HCT116 (cell line): ENCODE measurements at regions not wholly inside any gene's neighbourhood (a gene's known extent, or its start where the extent isn't known, plus 50 kb on each side); places are given as distances from the start of the nearest gene placed in this dataset.

Experiments
- ATAC-seq: fragments of 200-7000 bp; cut with Tn5 transposase; 2 replicates; pipeline ENCODE4 v1.9.1; 2020; ENCODE audit warnings: mild to moderate bottlenecking, moderate library complexity
- BruUV-seq: library from RNA; stranded (reverse); fragments of 400-500 nt; replicated peaks from 2 replicates; lab custom pipeline; 2021; lab: Mats Ljungman, UMichigan
- CTCF ChIA-PET: fragments of 300-600 bp; sonication (Branson Sonifier 250); formaldehyde crosslinking; loops from one replicate; lab custom pipeline; 2021; ENCODE audit warnings: antibody characterized with exemption; lab: Charles Lee
- POLR2A ChIA-PET: fragments of 300-600, 350-600 bp; sonication (Branson Sonifier 250); formaldehyde crosslinking; loops from one replicate; lab custom pipeline; 2021; ENCODE audit warnings: antibody characterized with exemption; lab: Charles Lee
- RAD21 ChIA-PET, 2 experiments: fragments of 300-600 bp; sonication (Branson Sonifier 250); formaldehyde crosslinking; loops; one replicate each; lab custom pipeline; 2023; ENCODE audit warnings: low total read pairs in 2 of 2; ENCODE audit not compliant: uncharacterized antibody in 2 of 2, unreplicated experiment in 2 of 2, low non-redundant PET in 1 of 2; lab: Charles Lee
- DNase-seq: peaks from one replicate; pipeline ENCODE4 v3.0.0-alpha.2; 2010; ENCODE audit warnings: low read depth, low spot score
- H2AFZ ChIP-seq: fragments of 200-600 bp; shearing (Covaris generic), sonication (generic); 2 replicates; pipeline ENCODE4 v1.6.1; 2017; ENCODE audit warnings: low read depth, mixed run types, mixed read lengths, antibody characterized with exemption, low read length; ENCODE audit not compliant: poor library complexity, severe bottlenecking
- H3K27ac ChIP-seq: 2 replicates; pipeline ENCODE4 v1.5.1; 2012; ENCODE audit warnings: low read depth, low read length
- H3K27me3 ChIP-seq: fragments of 200-600 bp; sonication (generic); 2 replicates; pipeline ENCODE4 v1.6.1; 2016; ENCODE audit warnings: mixed run types, low read length, mixed read lengths; ENCODE audit not compliant: insufficient read depth
- H3K36me3 ChIP-seq, 2 experiments: fragments of 200-500 bp in 1 of 2; fragments of 200-600 bp in 1 of 2; sonication (Bioruptor generic) in 1 of 2; sonication (generic) in 1 of 2; 2 replicates each; pipeline versions ENCODE4 v1.5.1 to v1.6.1; 2014 to 2016; ENCODE audit warnings: low read length in 2 of 2, inconsistent platforms in 1 of 2, mixed read lengths in 1 of 2, mixed run types in 1 of 2; ENCODE audit not compliant: insufficient read depth in 2 of 2, control insufficient read depth in 1 of 2
- H3K4me1 ChIP-seq, 2 experiments: fragments of 200-600 bp in 1 of 2; sonication (generic) in 1 of 2; 2 replicates each; pipeline versions ENCODE4 v1.5.1 to v1.6.1; 2012 to 2017; ENCODE audit warnings: low read length in 2 of 2, inconsistent platforms in 1 of 2, mild to moderate bottlenecking in 1 of 2, mixed read lengths in 1 of 2, mixed run types in 1 of 2, moderate library complexity in 1 of 2; ENCODE audit not compliant: insufficient read depth in 2 of 2, control insufficient read depth in 1 of 2
- H3K4me2 ChIP-seq: fragments of 200-600 bp; sonication (generic); 2 replicates; pipeline ENCODE4 v1.6.1; 2017; ENCODE audit warnings: mixed run types, low read length, mixed read lengths
- H3K4me3 ChIP-seq, 2 experiments: fragments of 200-600 bp in 1 of 2; sonication (generic) in 1 of 2; replicated peaks in 1 of 2; 2 replicates each; pipeline ENCODE4 v1.5.1; 2011 to 2016; ENCODE audit warnings: low read length in 2 of 2, control low read depth in 1 of 2, low read depth in 1 of 2, mild to moderate bottlenecking in 1 of 2, mixed read lengths in 1 of 2, mixed run types in 1 of 2
- H3K79me2 ChIP-seq: fragments of 200-600 bp; sonication (generic); 2 replicates; pipeline ENCODE4 v1.6.1; 2017; ENCODE audit warnings: mild to moderate bottlenecking, mixed run types, low read length, moderate library complexity, mixed read lengths; ENCODE audit not compliant: insufficient read depth
- H3K9ac ChIP-seq: fragments of 200-600 bp; sonication (generic); 2 replicates; pipeline ENCODE4 v1.6.1; 2016; ENCODE audit warnings: low read length, mixed read lengths
- H3K9me2 ChIP-seq: fragments of 200-600 bp; sonication (generic), shearing (Covaris generic); 2 replicates; pipeline ENCODE4 v1.6.1; 2017; ENCODE audit warnings: mixed run types, mild to moderate bottlenecking, moderate library complexity; ENCODE audit not compliant: insufficient read depth
- H3K9me3 ChIP-seq, 2 experiments: fragments of 200-500 bp in 1 of 2; fragments of 200-600 bp in 1 of 2; sonication (Bioruptor generic) in 1 of 2; sonication (generic) in 1 of 2; 2 replicates each; pipeline ENCODE4 v1.6.1; 2014 to 2017; ENCODE audit warnings: low read length in 2 of 2, mixed read lengths in 2 of 2, inconsistent platforms in 1 of 2, low read depth in 1 of 2, mild to moderate bottlenecking in 1 of 2, mixed run types in 1 of 2, moderate library complexity in 1 of 2; ENCODE audit not compliant: control insufficient read depth in 1 of 2, insufficient read depth in 1 of 2
- H4K20me1 ChIP-seq: fragments of 200-600 bp; sonication (generic), shearing (Covaris generic); 2 replicates; pipeline ENCODE4 v1.6.1; 2017; ENCODE audit warnings: mixed run types, mild to moderate bottlenecking, moderate library complexity; ENCODE audit not compliant: insufficient read depth
- ATF3 ChIP-seq: IDR thresholded peaks from 2 replicates; pipeline ENCODE4 v1.6.1; 2012
- CEBPB ChIP-seq: IDR thresholded peaks from 2 replicates; pipeline ENCODE4 v1.6.1; 2012; ENCODE audit warnings: low read depth
- EZH2 ChIP-seq: fragments of 200-600 bp; sonication (generic); IDR thresholded peaks from 2 replicates; pipeline ENCODE4 v1.6.1; 2017; ENCODE audit warnings: antibody characterized with exemption, mixed run types
- EZH2phosphoT487 ChIP-seq: fragments of 200-600 bp; IDR thresholded peaks from 2 replicates; pipeline ENCODE4 v1.6.1; 2018; ENCODE audit warnings: antibody characterized with exemption, borderline replicate concordance
- FOSL1 ChIP-seq: IDR thresholded peaks from 2 replicates; pipeline ENCODE4 v1.6.1; 2012; ENCODE audit warnings: low read depth
- JUND ChIP-seq: IDR thresholded peaks from 2 replicates; pipeline ENCODE4 v1.6.1; 2012
- POLR2AphosphoS5 ChIP-seq: IDR thresholded peaks from 2 replicates; pipeline ENCODE4 v1.6.1; 2011; ENCODE audit warnings: mild to moderate bottlenecking, low read depth, low read length, moderate library complexity
- REST ChIP-seq: IDR thresholded peaks from 2 replicates; pipeline ENCODE4 v1.6.1; 2012; ENCODE audit warnings: low read depth
- ZNF274 ChIP-seq: fragments of 200-500 bp; sonication (Bioruptor generic); IDR thresholded peaks from 2 replicates; pipeline ENCODE4 v1.6.1; 2014; ENCODE audit warnings: mild to moderate bottlenecking, low read depth, low read length, inconsistent platforms
- intact Hi-C: fragments of 100-400 bp; cut with micrococcal nuclease; formaldehyde crosslinking; loops from 2 replicates; pipeline ENCODE4 v1.10.0; 2022
- TF ChIP-seq, protein P1 (sequence below): IDR thresholded peaks from 2 replicates; pipeline ENCODE4 v1.6.1; 2012

GRCh38 chr3:79866162-79866561 lies 98.4 kb upstream of the ROBO1 start:
- RAD21 ChIA-PET: no interaction called here

More at GRCh38 chr3:79866162-79866561, 98.4 kb upstream of the ROBO1 start:
- TF ChIP-seq EZH2 (no peak), ATF3 (no peak), EZH2phosphoT487 (no peak), JUND (no peak), POLR2AphosphoS5 (no peak), FOSL1 (no peak), ZNF274 (no peak), CEBPB (no peak), REST (no peak)
- TF ChIP-seq, protein P1, sequence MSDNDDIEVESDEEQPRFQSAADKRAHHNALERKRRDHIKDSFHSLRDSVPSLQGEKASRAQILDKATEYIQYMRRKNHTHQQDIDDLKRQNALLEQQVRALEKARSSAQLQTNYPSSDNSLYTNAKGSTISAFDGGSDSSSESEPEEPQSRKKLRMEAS: no peak
- TF ChIP-seq, all 23 proteins: peak for 0
- H3K9me2 ChIP-seq: no peaks in the 10 kb centered on the region
- no peaks in the 10 kb centered on the region for H3K36me3 ChIP-seq
- no TSS peak for BruUV-seq
- no peaks in the 10 kb centered on the region for H3K79me2 ChIP-seq
- no peaks in the 10 kb centered on the region for H3K4me1 ChIP-seq
- no peak overlapping the region for H3K4me3 ChIP-seq
- no peak overlapping the region for H2AFZ ChIP-seq
- H3K9ac ChIP-seq: no peak overlapping the region
- intact Hi-C loops: no loop called here
- H3K27me3 ChIP-seq: no peaks in the 10 kb centered on the region
- DNase-seq: no peak
- no peaks in the 10 kb centered on the region for H4K20me1 ChIP-seq
- no peak for ATAC-seq
- no peak overlapping the region for H3K27ac ChIP-seq
- no peak overlapping the region for H3K4me2 ChIP-seq
- ChIA-PET CTCF (no interaction called here), POLR2A (no interaction called here)
- H3K9me3 ChIP-seq: peaks cover 7 to 16% of the 10 kb centered on the region in 2 experiments; a peak in 2 of 4 replicates
